Thyroid gland (tissue), 4 donors: ENCODE measurements at regions not wholly inside any gene's neighbourhood (a gene's known extent, or its start where the extent isn't known, plus 50 kb on each side); places are given as distances from the start of the nearest gene placed in this dataset.

Experiments used
- DNase-seq, 2 donors: peaks; one replicate each; pipeline ENCODE4 v3.0.0-alpha.2; 2019
- H3K27ac ChIP-seq, 3 donors: fragments of 200-600 bp; sonication (generic); 1 replicate in 2 of 3; 2 replicates in 1 of 3; pipeline ENCODE4 v1.5.1; 2016 to 2019; ENCODE audit warnings: mild to moderate bottlenecking in 1 of 3, moderate library complexity in 1 of 3
- H3K27me3 ChIP-seq: fragments of 200-600 bp; sonication (generic); one replicate; pipeline ENCODE4 v1.5.1; 2019
- H3K36me3 ChIP-seq, 2 donors: fragments of 200-600 bp; sonication (generic); one replicate each; pipeline ENCODE4 v1.5.1; 2016 to 2019
- H3K4me1 ChIP-seq, 2 donors: fragments of 200-600 bp; sonication (generic); one replicate each; pipeline ENCODE4 v1.5.1; 2017 to 2019
- H3K4me3 ChIP-seq, 3 donors: fragments of 200-600 bp; sonication (generic); replicated peaks in 1 of 3; 1 replicate in 2 of 3; 2 replicates in 1 of 3; pipeline ENCODE4 v1.5.1; 2016; ENCODE audit warnings: mild to moderate bottlenecking in 1 of 3
- H3K9me3 ChIP-seq: fragments of 200-600 bp; sonication (generic); one replicate; pipeline ENCODE4 v1.5.1; 2017
- CTCF ChIP-seq, 6 experiments: fragments of 200-600 bp in 3 of 6; fragments of 450-650 bp in 3 of 6; sonication (generic) in 3 of 6; IDR thresholded peaks; one replicate each; pipeline ENCODE4 v1.5.1; 2016 to 2019; ENCODE audit warnings: antibody characterized with exemption in 6 of 6, mild to moderate bottlenecking in 2 of 6, inconsistent platforms in 1 of 6, moderate library complexity in 1 of 6
- POLR2A ChIP-seq, 2 donors: fragments of 450-650 bp; IDR thresholded peaks; one replicate each; pipeline ENCODE4 v1.6.1; 2017; ENCODE audit warnings: antibody characterized with exemption in 2 of 2, mild to moderate bottlenecking in 2 of 2, moderate library complexity in 1 of 2
- WGBS, 2 donors: methylation state at CpG; one replicate each; pipeline ENCODE4 v1.1.5; 2017; 5-methylcytosine and 5-hydroxymethylcytosine counted together
- intact Hi-C: fragments of 100-400 bp; cut with DNase I; formaldehyde crosslinking; loops from one replicate; pipeline ENCODE4 v1.15.1; 2023

GRCh38 chr9:108704156-108704852 lies 151.5 kb downstream of the ACTL7B start:
- Histone ChIP-seq H3K27ac (no peak overlapping the region), H3K4me3 (no peak overlapping the region), H3K27me3 (no peaks in the 10 kb centered on the region), H3K4me1 (no peaks in the 10 kb centered on the region), H3K9me3 (no peaks in the 10 kb centered on the region), H3K36me3 (no peaks in the 10 kb centered on the region)
- intact Hi-C loops: no loop called here
- TF ChIP-seq POLR2A (IDR thresholded peaks at IDR 0.05): no peak
- TF ChIP-seq CTCF (IDR thresholded peaks at IDR 0.05): no peak
- DNase-seq: no peak
- WGBS, 2 donors: 80 to 85% methylated on average over 4 of the region's 4 CpGs

- no peaks in the 10 kb centered on the region for H3K27me3 ChIP-seq
- no peak for TF ChIP-seq CTCF (IDR thresholded peaks at IDR 0.05)
- no peak for TF ChIP-seq POLR2A (IDR thresholded peaks at IDR 0.05)
- DNase-seq: no peak
- H3K9me3 ChIP-seq: no peaks in the 10 kb centered on the region
- WGBS, 2 donors: 66 to 71% methylated on average over 9 of the region's 9 CpGs
- H3K4me3 ChIP-seq: no peak overlapping the region
- H3K4me1 ChIP-seq: no peaks in the 10 kb centered on the region
- intact Hi-C loops: no loop called here
- no peaks in the 10 kb centered on the region for H3K36me3 ChIP-seq
- no peak overlapping the region for H3K27ac ChIP-seq
Observed at GRCh38 chr9:108703429-108703828, 152.4 kb downstream of the ACTL7B start.

DNA sequence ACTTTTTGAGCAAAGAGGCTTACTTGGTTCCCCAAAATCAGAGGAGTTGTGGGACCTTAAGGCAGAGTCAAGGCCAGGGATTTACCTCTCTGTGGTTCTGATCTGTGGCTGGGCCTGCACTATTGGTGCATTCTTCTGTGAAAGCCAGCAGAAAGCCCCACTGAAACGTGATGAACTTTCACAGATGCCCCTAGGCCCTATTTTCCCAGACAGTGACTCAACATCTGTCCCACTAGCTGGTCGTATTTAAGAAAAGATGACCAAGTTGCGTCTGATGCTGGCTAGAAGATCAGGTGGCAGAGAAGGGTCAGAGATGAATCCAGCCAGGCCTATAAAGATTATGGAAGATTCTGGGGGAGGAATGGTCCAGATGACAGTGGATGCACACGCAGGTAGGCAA lies 153.1 kb downstream of the ACTL7B start:
- intact Hi-C loops: no loop called here
- no peaks in the 10 kb centered on the region for H3K27me3 ChIP-seq
- no peak for DNase-seq
- no peaks in the 10 kb centered on the region for H3K9me3 ChIP-seq
- H3K27ac ChIP-seq: no peak overlapping the region
- TF ChIP-seq CTCF (IDR thresholded peaks at IDR 0.05) (no peak), POLR2A (IDR thresholded peaks at IDR 0.05) (no peak)
- H3K4me1 ChIP-seq: no peaks in the 10 kb centered on the region
- WGBS, 2 donors: 89 to 91% methylated on average over 4 of the region's 4 CpGs
- no peak overlapping the region for H3K4me3 ChIP-seq
- no peaks in the 10 kb centered on the region for H3K36me3 ChIP-seq

GRCh38 chr9:108698801-108699200 lies 157.0 kb downstream of the ACTL7B start:
- 0 to 41% methylated on average over 1 of the region's 1 CpG for WGBS, 2 donors
- no peaks in the 10 kb centered on the region for H3K27me3 ChIP-seq
- no peak overlapping the region for H3K4me3 ChIP-seq
- no peak overlapping the region for H3K27ac ChIP-seq
- no peaks in the 10 kb centered on the region for H3K36me3 ChIP-seq
- H3K9me3 ChIP-seq: no peaks in the 10 kb centered on the region
- DNase-seq: no peak
- intact Hi-C loops: no loop called here
- no peaks in the 10 kb centered on the region for H3K4me1 ChIP-seq
- TF ChIP-seq POLR2A (IDR thresholded peaks at IDR 0.05) (no peak), CTCF (IDR thresholded peaks at IDR 0.05) (no peak)

DNA sequence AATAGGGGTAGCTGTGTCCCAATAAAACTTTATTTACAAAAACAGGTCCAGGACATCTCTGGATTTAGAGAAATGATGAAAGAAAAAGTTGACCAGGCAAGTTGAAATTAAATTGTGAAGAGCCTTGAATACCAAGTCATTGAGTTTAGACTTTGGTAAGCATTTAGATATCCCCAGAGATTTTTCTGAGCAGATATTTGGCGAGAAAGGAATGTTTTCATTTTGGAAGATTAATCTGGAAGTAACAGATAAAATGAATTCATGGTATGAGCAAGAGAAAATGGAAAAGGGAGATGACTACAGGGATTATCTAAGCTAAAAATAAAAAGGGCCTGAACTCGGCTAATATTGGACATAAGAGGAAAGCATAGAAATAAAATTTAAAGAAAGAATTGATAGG lies 157.6 kb downstream of the ACTL7B start:
- Histone ChIP-seq H3K36me3 (no peaks in the 10 kb centered on the region), H3K4me3 (no peak overlapping the region), H3K27ac (no peak overlapping the region), H3K9me3 (no peaks in the 10 kb centered on the region), H3K27me3 (no peaks in the 10 kb centered on the region), H3K4me1 (no peaks in the 10 kb centered on the region)
- WGBS, 2 donors: 61 to 75% methylated on average over 2 of the region's 2 CpGs
- DNase-seq: no peak
- TF ChIP-seq POLR2A (IDR thresholded peaks at IDR 0.05) (no peak), CTCF (IDR thresholded peaks at IDR 0.05) (no peak)
- intact Hi-C loops: no loop called here
